GM18511 (cell line): ENCODE measurements at regions not wholly inside any gene's neighbourhood (a gene's known extent, or its start where the extent isn't known, plus 50 kb on each side); places are given as distances from the start of the nearest gene placed in this dataset.
"Not testable (repeated sequence)": the region's sequence is repeated elsewhere in the genome, so short reads cannot be mapped to it uniquely, and the experiment has no call there.

Experiments
- ATAC-seq: cut with Tn5 transposase; IDR thresholded peaks from one replicate; pipeline ENCODE4 v1.9.1; 2021; ENCODE audit warnings: mild to moderate bottlenecking, moderate library complexity; ENCODE audit not compliant: unreplicated experiment

GRCh38 chr2:186947516-186947915 is 98.5 kb upstream of the ZSWIM2 start:
- no peak for ATAC-seq

- ATAC-seq: no peak
Observed at GRCh38 chr2:186946896-186947467, 98.0 kb upstream of the ZSWIM2 start.

- no peak for ATAC-seq
Observed at GRCh38 chr2:186941853-186942252, 92.9 kb upstream of the ZSWIM2 start.

- ATAC-seq: no peak
Observed at GRCh38 chr2:186940463-186940862, 91.5 kb upstream of the ZSWIM2 start.

- no peak for ATAC-seq
Observed at GRCh38 chr2:186934420-186934819, 85.5 kb upstream of the ZSWIM2 start.

GRCh38 chr2:186927867-186928191 is 78.9 kb upstream of the ZSWIM2 start:
- ATAC-seq: no peak

- ATAC-seq: no peak
Observed at GRCh38 chr2:186927185-186927866, 78.4 kb upstream of the ZSWIM2 start.

- ATAC-seq: no peak
Observed at GRCh38 chr2:186925514-186925913, 76.5 kb upstream of the ZSWIM2 start.

GRCh38 chr2:186922316-186922715 is 73.3 kb upstream of the ZSWIM2 start:
- not testable (repeated sequence) for ATAC-seq

GRCh38 chr2:186919296-186919695 is 70.3 kb upstream of the ZSWIM2 start:
- ATAC-seq: no peak

- ATAC-seq: no peak
Observed at GRCh38 chr2:186918495-186918894, 69.5 kb upstream of the ZSWIM2 start.

- no peak for ATAC-seq
Observed at GRCh38 chr2:186917866-186918265, 68.9 kb upstream of the ZSWIM2 start.

- ATAC-seq: peak; percentile 97
Observed at GRCh38 chr2:186913870-186914269, 64.9 kb upstream of the ZSWIM2 start.

GRCh38 chr2:186912979-186913378 is 64.0 kb upstream of the ZSWIM2 start:
- ATAC-seq: no peak

GRCh38 chr2:186911551-186912085 is 62.6 kb upstream of the ZSWIM2 start:
- ATAC-seq: no peak

GRCh38 chr2:186910996-186911395 is 62.0 kb upstream of the ZSWIM2 start:
- ATAC-seq: no peak

GRCh38 chr2:186909095-186909494 is 60.1 kb upstream of the ZSWIM2 start:
- ATAC-seq: no peak

GRCh38 chr2:186907897-186908296 is 58.9 kb upstream of the ZSWIM2 start:
- ATAC-seq: no peak

GRCh38 chr2:186903216-186903615 is 54.2 kb upstream of the ZSWIM2 start:
- no peak for ATAC-seq
